ENCODE measurements at regions not wholly inside any gene's neighbourhood (a gene's known extent, or its start where the extent isn't known, plus 50 kb on each side); places are given as distances from the start of the nearest gene placed in this dataset.
"Not testable (repeated sequence)": the region's sequence is repeated elsewhere in the genome, so short reads cannot be mapped to it uniquely, and the experiment has no call there.

DNA sequence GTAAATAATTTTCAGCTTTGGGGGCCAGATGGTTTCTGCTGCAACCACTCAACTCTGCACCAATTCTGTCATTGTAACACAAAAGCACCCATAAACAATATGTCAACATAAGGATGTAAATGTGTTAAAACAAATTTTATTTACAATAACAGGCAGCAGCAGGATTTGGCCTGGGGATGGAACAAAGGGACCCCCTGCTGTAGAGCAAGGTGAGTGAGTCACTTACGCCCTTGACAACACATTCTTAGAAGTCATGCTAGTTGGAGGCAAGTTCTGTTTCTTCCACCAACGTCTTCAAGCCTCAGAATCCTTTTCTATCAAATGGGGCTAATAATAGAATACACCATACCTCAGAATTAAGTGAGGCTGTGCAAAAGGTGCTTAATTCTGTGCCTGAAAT, 610.2 kb upstream of the SYT4 start:
- no peak for DNase-seq

DNA sequence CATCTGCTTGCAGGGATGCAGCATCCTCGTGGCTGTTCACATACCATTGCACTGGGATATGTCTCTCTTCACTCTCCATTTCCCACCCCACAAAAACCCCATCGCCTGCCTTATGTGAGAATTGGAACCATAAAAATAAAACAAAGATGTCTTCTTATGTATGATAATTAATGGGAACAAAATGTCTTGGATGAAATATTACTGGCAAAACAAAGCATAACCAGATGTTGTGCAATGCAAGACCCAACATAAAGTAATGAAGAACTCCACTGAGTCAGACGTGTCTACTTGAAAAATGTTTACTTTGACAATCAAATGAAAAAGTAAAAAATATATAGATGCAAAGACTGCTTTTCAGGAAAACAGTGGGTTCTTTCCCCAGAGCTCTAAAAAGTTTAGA, 611.3 kb upstream of the SYT4 start:
- no peak for DNase-seq

DNA sequence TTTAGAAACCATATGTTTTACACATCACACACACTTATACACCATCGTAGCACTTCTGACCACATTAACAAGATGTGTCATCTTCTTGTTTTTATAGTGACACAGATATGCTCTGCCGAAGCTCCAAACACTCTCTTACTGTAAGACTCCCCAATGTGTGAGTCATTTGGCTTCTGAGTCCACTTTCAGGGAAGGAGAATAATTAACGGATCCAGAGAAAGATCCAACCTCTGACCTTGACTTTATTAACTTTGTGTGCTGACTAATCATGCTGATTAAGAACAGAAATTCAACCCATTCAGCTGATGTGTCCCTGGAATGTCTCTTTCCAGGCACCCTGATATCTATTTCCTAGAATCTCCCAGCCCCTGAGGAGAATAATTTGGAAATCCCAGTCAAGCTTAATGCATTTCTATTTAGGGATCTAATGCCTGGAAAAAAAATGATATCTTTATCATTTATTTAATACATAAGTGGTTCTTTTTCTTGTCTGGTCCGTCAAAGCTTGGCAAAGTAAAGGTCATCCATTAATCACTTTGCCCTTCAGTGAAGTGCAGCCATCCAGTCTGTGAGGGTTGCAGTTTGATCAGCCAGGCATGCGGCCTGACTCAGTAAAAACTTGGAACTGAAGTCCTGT, 615.8 kb upstream of the SYT4 start:
- DNase-seq: peak; percentile 75

DNA sequence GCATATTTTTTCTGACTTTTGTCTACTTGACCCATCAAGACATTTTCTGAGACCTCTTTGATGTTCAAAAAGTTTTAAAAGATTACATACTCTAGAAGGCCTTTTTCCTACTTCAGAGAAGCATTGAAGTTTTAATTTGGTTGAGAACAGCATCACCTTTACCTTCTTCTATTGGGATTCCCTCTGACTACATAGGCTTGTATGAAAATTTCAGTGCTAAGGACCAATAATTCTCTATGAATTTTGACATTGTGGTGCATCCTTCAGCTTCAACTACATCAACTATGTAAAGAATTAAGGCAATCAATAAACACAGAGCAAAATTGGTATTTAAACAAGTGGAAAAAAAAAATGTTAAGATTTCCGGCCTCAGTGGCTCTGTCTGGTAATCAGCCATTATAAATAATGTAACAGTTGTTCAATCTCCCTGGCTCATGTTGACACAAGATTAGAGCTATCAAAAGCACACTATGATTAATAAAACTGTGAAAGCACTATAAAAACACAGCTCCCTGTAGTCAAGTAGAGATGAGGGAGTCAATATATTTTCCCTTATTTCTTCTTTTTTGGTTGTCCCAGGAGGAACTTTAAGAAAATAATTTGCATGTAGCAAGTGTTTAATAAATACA, 627.0 kb upstream of the SYT4 start:
- no peak for DNase-seq

DNA sequence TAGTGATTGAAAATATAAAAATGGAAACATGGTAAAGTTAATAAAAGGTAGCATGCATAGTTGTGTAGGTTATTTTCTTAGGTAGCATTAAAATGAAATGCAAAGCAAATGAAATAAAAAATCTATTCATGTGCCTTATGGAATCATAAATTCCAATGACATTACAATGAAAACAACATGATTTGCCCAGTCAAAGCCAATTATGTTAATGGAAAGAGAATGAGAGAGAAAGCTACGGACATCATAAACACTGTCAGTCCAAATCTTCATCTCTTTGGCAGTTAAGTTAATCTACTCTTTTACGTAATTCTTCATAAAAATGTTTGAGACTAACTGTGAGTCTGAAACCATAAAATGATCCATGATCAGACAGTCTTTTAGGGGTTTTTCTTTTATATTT, 636.7 kb upstream of the SYT4 start:
- no peak for DNase-seq

DNA sequence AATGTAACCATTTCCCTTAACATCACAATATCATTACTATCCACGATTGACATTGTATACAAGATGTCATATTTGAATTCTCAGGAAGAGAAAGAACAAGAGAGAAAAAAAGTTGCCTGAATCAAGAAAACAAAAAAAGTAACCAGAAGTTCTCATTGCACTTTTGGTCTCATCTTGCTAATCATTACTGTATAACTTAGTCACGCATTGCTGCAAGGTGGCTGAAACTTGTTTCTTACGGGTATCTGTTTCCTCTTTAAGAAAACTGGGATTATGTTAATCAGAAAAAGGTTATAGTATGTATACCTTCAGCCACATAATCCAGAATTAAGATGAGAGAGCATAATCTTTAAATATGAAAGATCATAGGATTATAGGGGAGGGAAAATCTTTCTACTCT, 639.7 kb upstream of the SYT4 start:
- DNase-seq: no peak

DNA sequence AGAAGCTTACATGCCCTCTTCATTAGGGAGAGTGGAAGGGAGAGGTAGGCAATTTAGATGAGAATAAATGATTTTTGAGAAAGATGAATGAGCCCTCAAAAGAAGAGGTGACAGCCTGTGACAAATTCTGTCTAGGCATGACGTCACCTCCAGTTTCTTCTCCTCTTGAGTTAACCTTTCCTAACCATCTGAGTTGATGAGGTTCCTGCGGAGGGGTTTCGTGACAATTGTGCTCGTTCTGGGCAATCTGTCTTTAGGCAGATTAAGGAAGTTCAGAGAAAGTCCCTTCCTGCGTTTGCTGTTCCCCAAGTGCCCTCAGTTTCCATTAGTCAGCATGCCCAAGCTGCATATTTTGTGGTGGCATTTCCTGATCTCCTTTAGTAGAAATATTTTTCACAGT, 640.2 kb upstream of the SYT4 start:
- DNase-seq: no peak

DNA sequence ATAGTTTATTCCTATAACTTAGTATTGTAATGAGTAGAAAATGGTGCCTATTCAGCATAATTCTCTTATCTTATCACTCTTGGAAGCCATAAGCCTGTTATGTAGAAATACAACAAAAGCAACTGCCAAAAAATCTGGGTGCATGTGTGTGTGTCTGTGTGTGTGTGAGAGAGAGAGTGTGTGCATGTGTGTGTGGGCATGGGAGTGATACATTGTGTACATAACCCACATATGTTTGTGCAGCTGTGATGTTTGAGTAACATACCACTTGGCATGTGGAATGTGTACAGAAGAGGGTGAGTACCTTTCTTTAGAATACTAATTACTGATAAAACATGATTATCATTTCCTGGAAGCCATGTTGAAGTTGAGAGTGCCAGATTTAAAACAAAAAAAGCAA, 642.3 kb upstream of the SYT4 start:
- no peak for DNase-seq

DNA sequence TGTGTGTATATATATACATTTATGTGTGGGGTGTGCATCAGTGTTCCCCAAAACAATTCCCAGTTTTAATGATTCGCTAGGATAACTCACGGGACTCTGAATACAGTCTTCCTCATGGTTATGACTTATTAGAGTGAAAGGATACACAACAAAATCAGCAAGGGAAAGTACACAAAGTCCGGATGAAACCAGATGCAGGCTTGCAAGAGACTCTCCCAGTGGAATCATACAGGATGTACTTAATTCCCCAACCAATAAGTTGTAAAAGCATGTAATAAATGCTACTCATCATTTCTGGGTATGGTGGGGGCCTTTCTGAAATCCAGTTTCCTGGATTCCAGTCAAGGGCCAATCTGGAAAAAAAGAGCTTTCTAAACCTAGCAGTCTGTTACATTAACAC, 654.1 kb upstream of the SYT4 start:
- DNase-seq: no peak

DNA sequence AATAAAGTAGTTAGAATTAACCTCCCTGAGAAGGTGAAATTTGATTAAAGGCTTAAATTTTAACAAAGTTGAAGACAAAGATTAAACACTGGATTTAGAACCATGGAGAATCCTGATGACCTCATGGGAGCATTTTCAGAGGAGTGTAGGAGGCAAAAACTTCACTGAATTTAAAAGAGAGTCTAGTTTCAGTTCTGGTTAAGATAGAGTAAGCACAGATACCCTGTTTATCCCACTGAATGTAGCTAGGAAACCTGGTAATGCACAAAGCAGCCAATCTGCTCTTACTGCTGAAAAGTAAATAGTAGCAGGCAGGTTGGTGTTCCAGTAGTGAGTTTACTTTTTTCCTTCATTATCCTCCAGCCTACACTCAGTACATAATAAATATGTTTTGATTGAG, 654.9 kb upstream of the SYT4 start:
- no peak for DNase-seq

DNA sequence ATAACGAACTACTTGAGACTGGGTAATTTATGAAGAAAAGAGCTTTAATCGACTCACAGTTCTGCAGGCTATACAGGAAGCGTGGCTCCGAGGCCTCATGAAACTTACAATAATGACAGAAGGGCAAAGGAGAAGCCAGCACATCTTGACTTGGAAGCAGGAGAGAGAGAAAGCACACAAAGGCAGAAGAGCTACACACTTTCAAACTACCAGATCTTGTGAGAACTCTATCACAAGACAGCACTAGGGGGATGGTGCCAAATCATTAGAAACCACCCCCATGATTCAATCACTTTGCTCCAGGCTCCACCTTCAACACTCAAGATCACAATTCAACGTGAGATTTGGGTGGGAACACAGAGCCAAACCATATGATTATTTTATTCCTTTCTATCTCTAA, 655.9 kb upstream of the SYT4 start:
- no peak for DNase-seq

DNA sequence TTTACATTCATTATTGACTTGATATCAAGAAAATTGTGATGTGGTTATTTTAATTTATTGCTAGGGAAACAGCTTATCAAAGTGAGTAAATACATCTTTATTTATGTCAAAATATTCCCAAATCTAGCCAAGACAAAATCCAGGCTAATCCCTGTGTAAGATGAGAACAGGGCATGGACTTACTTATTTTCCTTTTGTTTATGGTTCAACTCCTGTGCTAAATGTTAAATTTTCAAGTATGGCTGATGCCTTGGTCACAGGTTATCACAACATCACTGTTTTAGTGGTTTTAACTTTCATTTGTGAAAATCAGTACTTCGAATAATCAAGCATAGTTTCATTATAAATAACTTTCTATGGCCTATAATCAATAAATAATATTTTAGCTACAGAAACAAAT, 657.0 kb upstream of the SYT4 start:
- no peak for DNase-seq

DNA sequence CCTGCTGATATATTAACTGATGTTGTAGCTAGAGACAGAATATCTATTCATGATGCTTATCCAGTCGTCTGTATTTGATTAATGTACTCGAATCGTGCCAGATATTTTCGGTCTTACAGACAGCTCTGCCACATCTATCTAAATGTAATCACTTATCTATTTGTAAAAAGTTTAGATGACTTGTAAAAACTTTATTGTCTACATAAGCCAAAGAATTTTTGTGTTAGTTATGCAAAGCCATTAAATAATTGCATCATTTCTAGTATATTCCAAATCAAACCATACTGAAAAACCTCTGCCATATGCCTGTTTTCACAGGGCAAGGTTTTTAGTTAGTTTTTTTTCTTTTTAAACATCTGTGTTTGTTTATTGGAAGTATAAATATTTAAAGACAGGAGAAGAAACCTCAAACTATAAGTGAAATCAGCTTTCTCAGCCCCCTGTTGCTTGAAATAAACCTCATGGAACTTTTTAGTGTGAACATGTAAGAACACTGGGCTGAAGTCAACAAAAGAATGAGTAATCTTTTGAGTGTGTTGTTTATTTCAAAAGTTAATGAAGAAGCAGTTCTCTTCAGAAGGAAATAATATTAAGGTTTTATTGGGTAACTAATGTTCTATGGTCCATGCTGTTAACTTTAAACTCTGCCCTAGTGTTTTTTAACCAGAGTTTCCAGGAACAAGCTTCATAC, 657.6 kb upstream of the SYT4 start:
- DNase-seq: no peak

DNA sequence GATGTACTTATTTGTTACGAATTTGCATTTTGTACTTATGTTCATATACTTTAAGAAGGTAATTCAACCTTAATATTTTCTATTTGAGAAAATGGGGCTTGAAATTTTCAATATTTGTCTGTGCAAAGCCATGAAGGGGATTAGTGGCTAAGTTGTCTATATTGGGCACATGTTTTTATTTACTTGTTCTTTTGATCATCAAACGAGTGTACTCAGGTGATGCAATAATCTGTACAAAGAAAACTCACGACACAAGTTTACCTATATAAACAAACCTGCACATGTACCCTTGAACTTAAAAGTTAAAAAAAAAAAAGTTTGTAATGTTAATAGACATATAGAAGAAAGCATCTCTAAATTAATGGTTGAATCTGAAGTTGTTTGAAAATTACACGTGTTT, 658.9 kb upstream of the SYT4 start:
- DNase-seq: no peak

DNA sequence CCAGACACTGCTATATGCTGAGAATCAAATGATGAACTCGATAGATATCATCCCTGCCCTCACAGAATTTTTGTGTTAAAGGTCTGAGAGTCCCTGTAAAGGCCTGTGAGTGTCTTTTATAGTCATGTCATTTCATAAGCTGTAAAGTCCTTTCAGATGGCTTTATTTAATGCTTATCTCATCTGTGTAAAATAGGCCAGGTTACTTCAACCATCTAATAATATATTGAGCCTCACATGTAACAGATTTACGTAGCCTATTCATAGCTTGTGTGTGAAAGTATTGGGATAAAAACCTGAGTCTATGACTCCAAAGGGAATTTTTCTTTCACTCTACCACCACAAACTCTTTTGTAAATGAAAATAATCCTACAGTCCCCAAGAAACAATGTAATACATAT, 672.0 kb upstream of the SYT4 start:
- no peak for DNase-seq

DNA sequence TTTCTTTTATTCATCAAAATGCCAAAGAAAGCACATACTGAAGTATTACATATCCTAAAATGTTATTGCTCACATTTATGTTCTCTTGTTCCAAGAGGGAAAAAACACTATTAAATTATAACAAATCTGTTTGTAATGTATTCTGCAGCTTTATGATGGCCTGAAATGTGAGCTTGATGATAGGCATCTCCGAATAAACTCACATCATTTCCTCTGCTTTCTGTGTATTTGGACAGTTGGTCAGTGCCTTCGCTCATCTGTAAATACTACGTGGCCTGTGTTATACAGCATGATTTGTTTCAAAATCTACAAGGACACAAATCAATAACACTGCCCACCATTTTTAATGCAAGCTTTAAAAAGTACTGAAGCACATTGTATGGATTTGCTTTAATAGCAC, 672.8 kb upstream of the SYT4 start:
- no peak for DNase-seq

DNA sequence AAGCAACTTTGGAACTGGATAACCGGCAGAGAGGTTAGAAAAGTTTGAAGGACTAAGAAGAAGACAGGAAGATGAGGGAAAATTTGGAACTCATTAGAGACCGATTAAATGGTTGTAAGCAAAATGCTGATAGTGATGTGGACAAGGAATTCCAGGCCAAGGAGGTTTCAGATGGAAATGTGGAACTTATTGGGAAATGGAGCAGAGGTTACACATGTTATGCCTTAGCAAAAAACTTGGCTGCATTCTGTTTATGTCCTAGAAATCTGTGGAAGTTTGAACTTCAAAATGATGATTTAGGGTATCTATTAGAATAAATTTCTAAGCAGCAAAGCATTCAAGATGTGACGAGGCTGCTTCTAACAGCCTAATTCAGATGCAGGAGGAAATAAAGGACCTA, 675.1 kb upstream of the SYT4 start:
- no peak for DNase-seq

DNA sequence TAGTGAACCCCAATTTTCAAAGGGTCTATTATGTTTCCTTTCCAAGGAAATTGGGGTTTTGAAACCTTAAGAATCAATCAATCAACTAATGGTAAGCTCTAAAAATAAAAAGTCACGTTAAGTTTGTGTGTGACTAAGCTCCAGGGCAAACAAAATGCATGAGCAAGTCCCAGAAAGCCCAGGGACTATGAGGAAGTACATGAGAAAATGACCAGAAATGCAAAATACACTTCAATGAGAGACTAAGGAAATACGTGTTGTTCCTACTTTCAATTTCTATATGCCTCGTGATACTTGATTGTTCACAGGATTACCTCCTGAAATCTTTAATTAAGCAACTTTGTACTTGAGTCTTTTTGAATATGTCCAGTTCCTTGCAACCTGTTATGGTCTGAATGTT, 684.4 kb upstream of the SYT4 start:
- DNase-seq: no peak

DNA sequence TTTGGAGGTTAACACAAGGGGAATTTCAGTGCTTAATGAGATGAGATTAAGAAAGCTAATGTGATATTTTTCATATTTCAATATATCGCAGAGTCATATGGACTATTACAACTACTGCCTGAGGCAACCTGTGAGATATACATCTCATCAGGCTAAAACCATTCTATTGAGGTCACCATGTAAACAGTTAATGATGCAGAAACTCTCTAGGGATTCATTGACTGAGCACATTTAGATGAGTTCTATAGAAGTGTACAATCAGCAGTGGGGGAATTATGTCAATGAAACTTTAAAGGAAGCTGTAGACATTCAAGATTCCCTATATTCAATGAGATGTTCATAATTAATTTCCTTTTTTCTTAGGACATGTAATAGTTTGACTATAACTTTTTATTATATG, 687.4 kb upstream of the SYT4 start:
- no peak for DNase-seq

DNA sequence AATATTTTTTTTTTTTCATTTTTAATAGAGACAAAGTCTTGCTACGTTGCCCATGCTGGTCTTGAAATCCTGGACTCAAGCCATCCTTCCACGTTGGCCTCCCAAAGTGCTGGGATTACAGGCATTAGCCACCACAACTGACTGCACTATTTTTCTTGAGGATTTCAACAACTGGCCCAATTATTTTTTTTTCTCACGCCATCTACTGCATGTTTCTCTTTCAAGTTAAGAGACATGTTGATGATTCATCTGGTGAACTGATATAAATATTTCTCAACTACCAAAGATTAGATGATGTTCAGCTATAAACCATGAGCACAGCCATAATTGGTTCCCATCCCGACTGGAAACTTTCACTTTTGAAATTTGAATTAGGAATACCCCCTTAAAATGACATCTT, 688.4 kb upstream of the SYT4 start:
- DNase-seq: no peak

DNA sequence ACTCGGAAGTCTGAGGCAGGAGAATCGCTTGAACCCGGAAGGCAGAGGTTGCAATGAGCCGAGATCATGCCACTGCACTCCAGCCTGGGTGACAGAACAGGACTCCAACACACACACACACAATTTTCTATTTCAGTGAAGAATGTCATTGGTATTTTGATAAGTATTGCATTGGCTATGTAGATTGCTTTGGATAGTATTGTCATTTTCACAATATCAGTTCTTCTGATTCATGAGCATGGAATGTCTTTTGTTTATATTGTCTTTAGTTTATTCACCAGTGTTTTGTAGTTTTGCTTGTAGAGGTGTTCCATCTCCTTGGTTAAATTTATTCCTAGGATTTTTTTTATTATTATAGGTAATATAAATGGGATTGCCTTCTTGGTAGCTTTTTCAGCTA, 693.4 kb upstream of the SYT4 start:
- no peak for DNase-seq

DNA sequence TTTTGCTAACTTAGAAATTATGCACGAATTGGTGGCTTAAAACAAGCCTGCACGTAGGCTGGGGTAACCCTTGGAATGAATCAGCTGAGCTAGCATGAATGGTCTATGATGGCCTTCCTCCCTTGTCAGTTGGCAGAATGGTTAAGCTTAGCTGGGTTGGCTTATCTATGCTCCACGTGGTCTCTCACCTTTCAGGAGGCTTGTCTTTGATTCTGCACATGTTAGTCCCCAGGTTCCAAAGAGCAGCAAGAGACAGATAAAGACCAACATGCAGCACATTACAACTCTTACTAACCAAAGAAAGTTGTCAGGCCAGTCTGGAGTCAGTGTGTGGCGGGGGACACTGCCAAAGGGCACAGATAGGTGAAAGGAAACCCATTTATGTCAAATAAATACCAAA, 700.9 kb upstream of the SYT4 start:
- no peak for DNase-seq

DNA sequence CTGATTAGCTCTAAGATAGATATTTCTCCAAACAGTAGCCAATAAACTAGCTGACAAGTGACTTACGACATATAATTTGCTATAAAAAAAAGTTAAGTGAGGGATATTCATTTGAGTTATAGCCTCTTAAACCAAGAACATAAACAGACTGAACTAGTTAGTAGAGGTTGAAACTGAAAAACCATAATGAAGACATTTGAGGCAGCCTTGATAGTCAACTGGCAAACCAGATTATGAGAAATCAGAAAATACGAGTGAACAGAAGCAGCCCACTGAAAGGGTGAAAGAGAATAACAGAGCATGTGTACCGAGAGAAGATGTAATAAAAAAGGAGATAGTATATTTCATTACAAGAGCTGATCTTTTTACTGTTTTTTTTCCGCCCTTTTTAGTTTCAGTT, 698.1 kb upstream of the SETBP1 start:
- no peak for DNase-seq

DNA sequence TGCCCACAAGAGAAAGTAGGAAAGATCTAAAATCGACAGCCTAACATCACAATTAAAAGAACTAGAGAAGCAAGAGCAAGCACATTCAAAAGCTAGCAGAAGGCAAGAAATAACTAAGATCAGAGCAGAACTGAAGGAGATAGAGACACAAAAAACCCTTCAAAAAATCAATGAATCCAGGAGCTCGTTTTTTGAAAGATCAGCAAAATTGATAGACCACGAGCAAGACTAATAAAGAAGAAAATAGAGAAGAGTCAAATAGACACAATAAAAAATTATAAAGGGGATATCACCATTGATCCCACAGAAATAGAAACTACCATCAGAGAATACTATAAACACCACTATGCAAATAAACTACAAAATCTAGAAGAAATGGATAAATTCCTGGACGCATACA, 693.6 kb upstream of the SETBP1 start:
- DNase-seq: not testable (repeated sequence)

DNA sequence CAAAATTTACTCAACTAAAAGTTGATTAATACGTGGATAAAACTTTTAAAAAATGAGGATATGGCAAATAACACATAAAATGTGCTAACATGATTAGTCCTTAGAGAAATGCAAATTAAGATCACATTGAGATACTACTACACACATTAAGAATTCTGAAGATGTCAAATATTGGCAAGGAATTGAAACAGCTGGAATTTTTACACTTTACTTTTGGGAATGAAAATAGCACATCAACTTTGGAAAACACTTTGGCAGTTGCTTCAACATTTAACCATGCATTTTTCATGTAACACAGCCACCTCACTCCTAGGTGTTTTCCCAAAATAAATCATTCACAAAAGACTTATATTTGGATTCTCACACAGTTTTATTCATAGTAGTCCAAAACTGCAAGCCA, 687.9 kb upstream of the SETBP1 start:
- no peak for DNase-seq
